H9 (cell line): ENCODE measurements at regions not wholly inside any gene's neighbourhood (a gene's known extent, or its start where the extent isn't known, plus 50 kb on each side); places are given as distances from the start of the nearest gene placed in this dataset.

Source experiments
- DNase-seq: peaks from one replicate; pipeline ENCODE4 v3.0.0-alpha.2; 2017
- H2AFZ ChIP-seq: one replicate; pipeline ENCODE4 v1.6.1; 2013; ENCODE audit warnings: mild to moderate bottlenecking, low read length, control low read depth, moderate library complexity
- H2AK5ac ChIP-seq: 2 replicates; pipeline ENCODE4 v1.6.1; 2013; ENCODE audit warnings: low read length, control low read depth, mixed read lengths; ENCODE audit not compliant: insufficient read length
- H2BK120ac ChIP-seq: one replicate; pipeline ENCODE4 v1.6.1; 2013; ENCODE audit warnings: low read depth, mild to moderate bottlenecking, low read length, control low read depth, inconsistent platforms; ENCODE audit not compliant: poor library complexity, severe bottlenecking
- H2BK12ac ChIP-seq: 2 replicates; pipeline ENCODE4 v1.6.1; 2013; ENCODE audit warnings: low read length, control low read depth, mixed read lengths, low read depth; ENCODE audit not compliant: insufficient read length
- H2BK15ac ChIP-seq: 2 replicates; pipeline ENCODE4 v1.6.1; 2013; ENCODE audit warnings: low read depth, low read length, control low read depth
- H2BK20ac ChIP-seq: one replicate; pipeline ENCODE4 v1.6.1; 2013; ENCODE audit warnings: low read depth, mild to moderate bottlenecking, low read length, control low read depth, inconsistent platforms; ENCODE audit not compliant: poor library complexity, severe bottlenecking
- H2BK5ac ChIP-seq: 2 replicates; pipeline ENCODE4 v1.6.1; 2013; ENCODE audit warnings: low read length, control low read depth, mixed read lengths; ENCODE audit not compliant: insufficient read length
- H3K14ac ChIP-seq: 2 replicates; pipeline ENCODE4 v1.6.1; 2013; ENCODE audit warnings: low read length, control low read depth; ENCODE audit not compliant: insufficient read depth
- H3K18ac ChIP-seq: 2 replicates; pipeline ENCODE4 v1.6.1; 2013; ENCODE audit warnings: low read depth, mild to moderate bottlenecking, mixed read lengths, low read length, control low read depth; ENCODE audit not compliant: insufficient read length
- H3K23ac ChIP-seq: 2 replicates; pipeline ENCODE4 v1.6.1; 2013; ENCODE audit warnings: low read length, control low read depth, mixed read lengths, low read depth; ENCODE audit not compliant: insufficient read length
- H3K23me2 ChIP-seq: 2 replicates; pipeline ENCODE4 v1.6.1; 2013; ENCODE audit warnings: low read depth, mild to moderate bottlenecking, mixed read lengths, low read length, control low read depth; ENCODE audit not compliant: insufficient read length, poor library complexity, severe bottlenecking
- H3K27ac ChIP-seq: 2 replicates; pipeline ENCODE4 v1.5.1; 2013; ENCODE audit warnings: low read length, control low read depth, mixed read lengths, low read depth; ENCODE audit not compliant: insufficient read length
- H3K27me3 ChIP-seq: 2 replicates; pipeline ENCODE4 v1.6.1; 2013; ENCODE audit warnings: low read length, control low read depth, inconsistent platforms; ENCODE audit not compliant: insufficient read depth
- H3K4ac ChIP-seq: 2 replicates; pipeline ENCODE4 v1.6.1; 2013; ENCODE audit warnings: low read depth, mild to moderate bottlenecking, control low read depth, inconsistent platforms, low read length, moderate library complexity
- H3K4me1 ChIP-seq: 2 replicates; pipeline ENCODE4 v1.6.1; 2013; ENCODE audit warnings: low read length, control low read depth, inconsistent platforms; ENCODE audit not compliant: insufficient read depth
- H3K4me2 ChIP-seq: 2 replicates; pipeline ENCODE4 v1.6.1; 2013; ENCODE audit warnings: low read length, control low read depth, mixed read lengths; ENCODE audit not compliant: insufficient read length, insufficient read depth
- H3K56ac ChIP-seq: 2 replicates; pipeline ENCODE4 v1.6.1; 2013; ENCODE audit warnings: low read depth, mild to moderate bottlenecking, mixed read lengths, low read length, control low read depth; ENCODE audit not compliant: insufficient read length
- H3K79me1 ChIP-seq: 2 replicates; pipeline ENCODE4 v1.6.1; 2013; ENCODE audit warnings: low read depth, mild to moderate bottlenecking, moderate library complexity, low read length, control low read depth, inconsistent platforms; ENCODE audit not compliant: insufficient read depth, poor library complexity, severe bottlenecking
- H3K79me2 ChIP-seq: 2 replicates; pipeline ENCODE4 v1.6.1; 2013; ENCODE audit warnings: low read length, control low read depth, inconsistent platforms; ENCODE audit not compliant: insufficient read depth
- H3K9ac ChIP-seq: 2 replicates; pipeline ENCODE4 v1.6.1; 2013; ENCODE audit warnings: low read length, control low read depth, mixed read lengths; ENCODE audit not compliant: insufficient read length; ENCODE audit errors: extremely low read depth
- H3K9me3 ChIP-seq: one replicate; pipeline ENCODE4 v1.6.1; 2013; ENCODE audit warnings: low read depth, low read length, inconsistent platforms; ENCODE audit not compliant: control insufficient read depth
- H3T11ph ChIP-seq: one replicate; pipeline ENCODE4 v1.6.1; 2013; ENCODE audit warnings: mild to moderate bottlenecking, low read length, control low read depth, inconsistent platforms
- H4K20me1 ChIP-seq: one replicate; pipeline ENCODE4 v1.6.1; 2013; ENCODE audit not compliant: control insufficient read depth, insufficient read length, insufficient read depth
- H4K5ac ChIP-seq: 2 replicates; pipeline ENCODE4 v1.6.1; 2013; ENCODE audit warnings: low read depth, mild to moderate bottlenecking, mixed read lengths, low read length, control low read depth; ENCODE audit not compliant: insufficient read length
- H4K8ac ChIP-seq: replicated peaks from 2 replicates; pipeline ENCODE4 v1.6.1; 2013; ENCODE audit warnings: low read length, control low read depth, mixed read lengths, low read depth; ENCODE audit not compliant: insufficient read length
- H4K91ac ChIP-seq: 2 replicates; pipeline ENCODE4 v1.6.1; 2013; ENCODE audit warnings: low read depth, mild to moderate bottlenecking, moderate library complexity, mixed read lengths, low read length, control low read depth; ENCODE audit not compliant: insufficient read length
- H3K27ac Mint-ChIP-seq, 3 experiments: 2 replicates in 2 of 3; 3 replicates in 1 of 3; pipeline ENCODE4 v1.8.0; 2020 to 2021; ENCODE audit warnings: mixed read lengths in 3 of 3, mild to moderate bottlenecking in 1 of 3, moderate library complexity in 1 of 3
- H3K27me3 Mint-ChIP-seq: 2 replicates; pipeline ENCODE4 v1.8.0; 2021; ENCODE audit warnings: low read depth, mild to moderate bottlenecking, moderate library complexity, mixed read lengths
- H3K36me3 Mint-ChIP-seq, 3 experiments: 2 replicates in 2 of 3; 3 replicates in 1 of 3; pipeline ENCODE4 v1.8.0; 2020 to 2021; ENCODE audit warnings: low read depth in 3 of 3, mixed read lengths in 3 of 3; ENCODE audit not compliant: insufficient read depth in 1 of 3
- H3K4me1 Mint-ChIP-seq, 2 experiments: 2 replicates each; pipeline ENCODE4 v1.8.0; 2020; ENCODE audit warnings: mixed read lengths in 2 of 2
- H3K4me3 Mint-ChIP-seq, 2 experiments: 2 replicates in 1 of 2; 3 replicates in 1 of 2; pipeline ENCODE4 v1.8.0; 2020 to 2021; ENCODE audit warnings: mild to moderate bottlenecking in 2 of 2, mixed read lengths in 2 of 2, moderate library complexity in 1 of 2
- H3K9me3 Mint-ChIP-seq, 2 experiments: 2 replicates in 1 of 2; 3 replicates in 1 of 2; pipeline ENCODE4 v1.8.0; 2020; ENCODE audit warnings: mild to moderate bottlenecking in 2 of 2, mixed read lengths in 2 of 2, moderate library complexity in 1 of 2
- CTCF ChIP-seq: fragments of 200-600 bp; sonication (generic); conservative IDR thresholded peaks from 3 replicates; pipeline ENCODE4 v1.8.0; 2021; ENCODE audit warnings: antibody characterized with exemption, mild to moderate bottlenecking
- WGBS: extraction: QIAGEN DNeasy Blood & Tissue Kit; methylation state at CpG from one replicate; pipeline ENCODE4 v1.1.7; 2013; ENCODE audit warnings: missing lambda C conversion rate, low lambda C conversion rate, mixed read lengths; ENCODE audit not compliant: insufficient read length; ENCODE audit errors: extremely low coverage; 5-methylcytosine and 5-hydroxymethylcytosine counted together

GRCh38 chr15:93656041-93656440 lies 567.0 kb upstream of the RGMA start:
- Histone ChIP-seq H3K14ac (no peak overlapping the region), H3K79me2 (no peaks in the 10 kb centered on the region), H3K9me3 (no peaks in the 10 kb centered on the region), H3K79me1 (no peaks in the 10 kb centered on the region), H3K56ac (no peak overlapping the region), H3K27ac (no peak overlapping the region), H3K23me2 (no peaks in the 10 kb centered on the region), H3K23ac (no peak overlapping the region), H4K5ac (no peak overlapping the region), H3K4me1 (no peaks in the 10 kb centered on the region), H4K91ac (no peak overlapping the region), H3K27me3 (no peaks in the 10 kb centered on the region), H2BK20ac (no peak overlapping the region), H4K20me1 (no peaks in the 10 kb centered on the region), H2BK15ac (no peak overlapping the region), H3K4ac (no peak overlapping the region), H2AFZ (no peak overlapping the region), H2BK12ac (no peak overlapping the region), H2BK120ac (no peak overlapping the region), H4K8ac (no peak overlapping the region), H3T11ph (no peak overlapping the region), H3K18ac (no peak overlapping the region), H2AK5ac (no peak overlapping the region), H3K9ac (no peak overlapping the region), H3K4me2 (no peak overlapping the region), H2BK5ac (no peak overlapping the region)
- no CpG with 5 or more reads among the region's 2 CpGs for WGBS
- Mint-ChIP-seq H3K27me3 (no peaks in the 10 kb centered on the region), H3K36me3 (no peaks in the 10 kb centered on the region), H3K27ac (no peak overlapping the region), H3K9me3 (no peaks in the 10 kb centered on the region), H3K4me3 (no peak overlapping the region), H3K4me1 (no peaks in the 10 kb centered on the region)
- TF ChIP-seq CTCF, result no peak
- DNase-seq, result no peak
